Lung (tissue), 11 donors: ENCODE measurements at regions not wholly inside any gene's neighbourhood (a gene's known extent, or its start where the extent isn't known, plus 50 kb on each side); places are given as distances from the start of the nearest gene placed in this dataset.
"Not testable (repeated sequence)": the region's sequence is repeated elsewhere in the genome, so short reads cannot be mapped to it uniquely, and the experiment has no call there.

Experiments used
- ATAC-seq: fragments of 200-7000 bp; cut with Tn5 transposase; one replicate; pipeline ENCODE4 v1.9.1; 2020; ENCODE audit warnings: moderate number of reproducible peaks; ENCODE audit not compliant: insufficient read depth, low FRiP score
- DNase-seq, 3 donors: peaks; one replicate each; pipeline ENCODE4 v3.0.0-alpha.2; 2013 to 2017
- H3K27ac ChIP-seq, 2 donors: one replicate each; pipeline ENCODE4 v1.5.1; 2013; ENCODE audit warnings: mild to moderate bottlenecking in 2 of 2, moderate library complexity in 2 of 2, control low read depth in 1 of 2, inconsistent platforms in 1 of 2, low read depth in 1 of 2, low read length in 1 of 2
- H3K27me3 ChIP-seq, 3 donors: one replicate each; pipeline ENCODE4 v1.5.1; 2013; ENCODE audit warnings: low read length in 2 of 3; ENCODE audit not compliant: control insufficient read depth in 3 of 3, insufficient read depth in 3 of 3
- H3K36me3 ChIP-seq, 4 donors: one replicate each; pipeline ENCODE4 v1.5.1; 2013; ENCODE audit warnings: low read length in 4 of 4, mild to moderate bottlenecking in 1 of 4, moderate library complexity in 1 of 4; ENCODE audit not compliant: control insufficient read depth in 4 of 4, insufficient read depth in 4 of 4
- H3K4me1 ChIP-seq, 5 donors: one replicate each; pipeline ENCODE4 v1.5.1; 2013; ENCODE audit warnings: low read length in 5 of 5, mild to moderate bottlenecking in 2 of 5, moderate library complexity in 1 of 5; ENCODE audit not compliant: control insufficient read depth in 5 of 5, insufficient read depth in 5 of 5
- H3K4me3 ChIP-seq: one replicate; pipeline ENCODE4 v1.5.1; 2013; ENCODE audit warnings: mild to moderate bottlenecking, control low read depth, moderate library complexity
- H3K9ac ChIP-seq, 2 donors: one replicate each; pipeline ENCODE4 v1.5.1; 2013; ENCODE audit warnings: low read length in 2 of 2, control low read depth in 1 of 2; ENCODE audit not compliant: insufficient read depth in 1 of 2
- H3K9me3 ChIP-seq, 4 donors: one replicate each; pipeline ENCODE4 v1.5.1; 2013; ENCODE audit warnings: low read length in 3 of 4, mild to moderate bottlenecking in 1 of 4, moderate library complexity in 1 of 4; ENCODE audit not compliant: control insufficient read depth in 4 of 4, insufficient read depth in 3 of 4
- WGBS, 2 donors: extraction: QIAGEN DNeasy Blood & Tissue Kit; methylation state at CpG; one replicate each; pipeline ENCODE4 v1.1.7; 2013; 5-methylcytosine and 5-hydroxymethylcytosine counted together
- TF ChIP-seq, protein P1 (sequence below): IDR thresholded peaks from 2 replicates; pipeline ENCODE4 v1.5.1; 2012; ENCODE audit warnings: mild to moderate bottlenecking; ENCODE audit errors: control extremely low read depth, extremely low read depth
- donor health status: control.
- donor health status: control.
- donor health status: Bipolar disorder and iron deficiency.
- donor health status: healthy.
- donor health status: DM: yes; HTN: yes; CAD: no.

DNA sequence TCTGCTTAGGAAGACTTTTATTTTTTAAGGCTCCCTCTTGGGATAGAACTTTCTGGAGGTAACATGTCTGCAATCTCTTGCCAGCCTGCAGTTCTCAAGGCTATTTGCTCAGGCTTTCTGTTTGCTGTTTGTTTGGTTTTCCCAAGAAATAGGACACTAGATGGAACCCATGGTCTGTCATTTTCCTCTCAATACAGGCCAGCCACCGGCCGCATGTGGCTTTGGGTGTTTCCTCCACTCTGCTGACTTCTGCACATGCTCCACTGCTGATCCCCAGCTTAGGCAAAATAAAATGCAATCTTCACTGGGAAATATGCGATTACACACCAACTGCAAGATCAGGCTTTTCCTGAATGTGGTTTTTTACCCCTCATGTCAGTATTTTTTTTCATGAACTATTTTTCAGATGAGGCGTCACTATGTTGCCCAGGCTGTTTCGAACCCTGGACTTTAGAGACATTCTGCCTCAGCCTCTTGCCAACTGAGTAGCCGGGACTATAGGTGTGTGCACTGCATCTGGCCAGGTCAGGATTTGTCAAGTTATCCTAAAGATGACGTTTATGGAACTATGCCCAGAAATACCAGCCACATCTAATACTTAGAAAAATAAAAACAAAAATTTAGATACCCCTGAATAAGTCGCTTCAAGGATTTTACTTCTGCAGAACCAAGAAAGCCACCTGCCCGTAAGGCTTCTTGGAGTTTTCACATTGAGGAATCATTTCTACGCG, 94.3 kb upstream of the PABPC3 start:
- H3K27me3 ChIP-seq, result peaks cover 0 to 3% (median 0%) of the 10 kb centered on the region in 3 donors
- ATAC-seq, result no peak
- H3K4me3 ChIP-seq, result no peak overlapping the region
- no peak overlapping the region for H3K27ac ChIP-seq
- H3K9ac ChIP-seq, result no peak overlapping the region
- no peak for DNase-seq
- H3K9me3 ChIP-seq, result no peaks in the 10 kb centered on the region
- WGBS, 2 donors, result 64 to 65% methylated on average over 11 of the region's 11 CpGs
- no peaks in the 10 kb centered on the region for H3K36me3 ChIP-seq
- no peaks in the 10 kb centered on the region for H3K4me1 ChIP-seq
- TF ChIP-seq, protein P1, sequence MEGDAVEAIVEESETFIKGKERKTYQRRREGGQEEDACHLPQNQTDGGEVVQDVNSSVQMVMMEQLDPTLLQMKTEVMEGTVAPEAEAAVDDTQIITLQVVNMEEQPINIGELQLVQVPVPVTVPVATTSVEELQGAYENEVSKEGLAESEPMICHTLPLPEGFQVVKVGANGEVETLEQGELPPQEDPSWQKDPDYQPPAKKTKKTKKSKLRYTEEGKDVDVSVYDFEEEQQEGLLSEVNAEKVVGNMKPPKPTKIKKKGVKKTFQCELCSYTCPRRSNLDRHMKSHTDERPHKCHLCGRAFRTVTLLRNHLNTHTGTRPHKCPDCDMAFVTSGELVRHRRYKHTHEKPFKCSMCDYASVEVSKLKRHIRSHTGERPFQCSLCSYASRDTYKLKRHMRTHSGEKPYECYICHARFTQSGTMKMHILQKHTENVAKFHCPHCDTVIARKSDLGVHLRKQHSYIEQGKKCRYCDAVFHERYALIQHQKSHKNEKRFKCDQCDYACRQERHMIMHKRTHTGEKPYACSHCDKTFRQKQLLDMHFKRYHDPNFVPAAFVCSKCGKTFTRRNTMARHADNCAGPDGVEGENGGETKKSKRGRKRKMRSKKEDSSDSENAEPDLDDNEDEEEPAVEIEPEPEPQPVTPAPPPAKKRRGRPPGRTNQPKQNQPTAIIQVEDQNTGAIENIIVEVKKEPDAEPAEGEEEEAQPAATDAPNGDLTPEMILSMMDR, result no peak

DNA sequence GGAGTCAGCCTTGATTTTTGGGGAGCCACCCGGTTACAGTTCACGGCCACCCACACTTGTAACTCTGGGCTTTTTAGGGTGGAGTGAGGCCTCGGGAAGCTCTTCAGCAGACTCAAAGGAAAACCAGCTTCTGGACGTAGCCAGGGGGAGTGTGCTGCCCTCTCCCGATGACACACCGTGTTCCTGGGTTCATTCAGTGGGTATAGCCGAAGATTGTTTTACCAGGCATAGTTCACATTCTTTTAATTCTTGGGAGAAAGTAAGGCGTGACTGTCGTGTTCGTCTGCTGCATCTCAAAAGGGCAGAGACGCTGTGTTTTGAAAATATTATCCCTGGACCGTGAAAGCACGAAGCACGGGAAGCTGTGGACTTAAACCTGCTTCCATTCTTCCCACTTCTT, 93.6 kb upstream of the PABPC3 start:
- H3K9me3 ChIP-seq, ATAC-seq, H3K27me3 ChIP-seq, H3K36me3 ChIP-seq, H3K4me3 ChIP-seq, H3K4me1 ChIP-seq, H3K27ac ChIP-seq, DNase-seq, H3K9ac ChIP-seq: not testable (repeated sequence)
- 42 to 69% methylated on average over 14 of the region's 14 CpGs for WGBS, 2 donors

DNA sequence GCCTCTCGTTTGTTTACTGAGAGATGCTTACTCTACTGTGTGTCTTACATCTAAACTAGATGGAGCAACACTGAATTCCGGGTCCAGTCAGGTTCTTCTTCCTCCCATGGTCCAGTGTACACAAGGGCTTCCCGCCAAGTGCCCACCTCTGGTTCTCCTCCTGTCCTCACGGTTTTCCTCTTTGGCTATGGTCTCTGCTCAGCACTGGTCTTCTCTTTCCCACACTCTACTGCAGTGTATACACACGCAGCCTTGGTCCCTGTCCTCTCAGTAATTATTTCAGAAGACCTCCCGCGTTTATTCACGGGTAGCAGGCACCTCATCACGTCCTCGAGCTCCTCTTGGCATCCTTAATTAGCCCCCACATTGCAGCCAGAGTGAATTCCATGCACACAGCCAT, 91.4 kb upstream of the PABPC3 start:
- not testable (repeated sequence) for H3K36me3 ChIP-seq, ATAC-seq, H3K27me3 ChIP-seq, H3K4me3 ChIP-seq, H3K4me1 ChIP-seq, H3K9me3 ChIP-seq, H3K27ac ChIP-seq, H3K9ac ChIP-seq, DNase-seq
- WGBS, 2 donors, result 75 to 77% methylated on average over 3 to 4 of the region's 10 CpGs

DNA sequence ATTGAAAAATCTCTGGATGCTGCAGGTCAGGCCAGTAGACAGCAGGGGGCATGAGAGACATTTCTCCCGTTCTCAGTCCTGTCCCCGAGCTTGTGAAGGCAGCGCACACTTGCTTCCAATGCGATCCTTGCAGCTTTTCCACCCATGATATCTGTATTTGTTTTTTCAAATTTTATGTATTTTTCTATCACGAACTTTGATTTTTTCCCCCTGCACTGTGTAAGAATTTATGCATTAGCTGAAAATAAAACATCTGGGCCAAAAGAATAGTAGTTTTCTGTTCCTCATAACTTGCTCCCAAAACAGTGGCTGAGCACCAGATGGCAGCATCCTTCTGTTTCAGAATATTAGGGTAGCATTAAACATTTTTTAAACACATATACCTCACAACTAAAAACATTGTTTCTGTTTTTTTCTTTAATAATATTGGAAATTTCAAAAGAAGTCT, 90.9 kb upstream of the PABPC3 start:
- H3K27ac ChIP-seq, H3K36me3 ChIP-seq, H3K27me3 ChIP-seq, H3K9ac ChIP-seq, H3K9me3 ChIP-seq, H3K4me3 ChIP-seq, H3K4me1 ChIP-seq: not testable (repeated sequence)
- 3% methylated on average over 4 to 5 of the region's 5 CpGs for WGBS, 2 donors
- ATAC-seq, result peak; percentile 75
- peak in 2 of 3 donors; percentile 49 to 57 for DNase-seq

DNA sequence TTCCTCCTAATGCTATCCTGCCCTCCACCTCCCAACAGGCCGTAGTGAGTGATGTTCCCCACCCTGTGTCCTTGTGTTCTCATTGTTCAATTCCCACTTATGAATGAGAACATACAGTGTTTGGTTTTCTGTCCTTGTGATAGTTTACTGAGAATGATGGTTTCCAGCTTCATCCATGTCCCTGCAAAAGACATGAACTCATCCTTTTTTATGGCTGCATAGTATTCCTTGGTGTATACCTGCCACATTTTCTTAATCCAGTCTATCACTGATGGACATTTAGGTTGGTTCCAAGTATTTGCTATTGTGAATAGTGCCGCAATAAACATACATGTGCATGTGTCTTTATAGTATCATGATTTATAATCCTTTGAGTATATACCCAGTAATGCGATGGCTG, 88.5 kb upstream of the PABPC3 start:
- not testable (repeated sequence) for H3K4me1 ChIP-seq, H3K36me3 ChIP-seq, H3K4me3 ChIP-seq, ATAC-seq, H3K9ac ChIP-seq, H3K27ac ChIP-seq, H3K9me3 ChIP-seq, H3K27me3 ChIP-seq, DNase-seq
- 95% methylated on average over 3 of the region's 3 CpGs for WGBS, 2 donors

DNA sequence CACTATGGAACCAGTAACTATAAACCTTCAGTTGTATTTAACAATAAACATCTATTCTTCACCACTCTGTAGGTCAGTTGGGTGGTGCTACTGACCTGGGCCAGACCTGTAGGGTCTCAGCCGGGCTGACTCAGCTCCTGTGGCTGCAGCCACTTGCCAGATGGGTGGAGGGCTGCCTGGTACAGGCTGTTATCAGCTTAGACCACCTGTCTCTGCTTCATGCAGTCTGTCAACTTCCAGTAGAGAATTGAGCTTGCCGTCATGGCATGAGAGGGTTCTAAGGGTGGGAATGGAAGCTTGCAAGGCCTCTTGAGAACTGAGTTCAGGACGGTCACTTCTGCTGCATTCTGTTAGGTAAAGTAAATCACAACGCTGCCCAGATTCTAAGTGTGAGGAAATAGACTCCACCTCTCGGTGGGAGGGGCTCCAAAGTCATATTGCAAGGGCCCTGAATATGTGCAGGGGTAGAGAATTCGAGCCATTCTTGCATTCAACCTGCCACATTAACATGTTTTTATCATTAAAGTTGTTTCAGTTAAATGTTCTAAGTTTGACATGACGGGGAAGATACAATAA, 81.5 kb upstream of the PABPC3 start:
- H3K4me3 ChIP-seq, H3K9me3 ChIP-seq, H3K9ac ChIP-seq, H3K27ac ChIP-seq, H3K4me1 ChIP-seq, ATAC-seq, H3K36me3 ChIP-seq, DNase-seq: not testable (repeated sequence)
- H3K27me3 ChIP-seq, result peaks cover 3 to 26% (median 7%) of the 10 kb centered on the region in 3 donors
- 60 to 69% methylated on average over 7 of the region's 7 CpGs for WGBS, 2 donors

DNA sequence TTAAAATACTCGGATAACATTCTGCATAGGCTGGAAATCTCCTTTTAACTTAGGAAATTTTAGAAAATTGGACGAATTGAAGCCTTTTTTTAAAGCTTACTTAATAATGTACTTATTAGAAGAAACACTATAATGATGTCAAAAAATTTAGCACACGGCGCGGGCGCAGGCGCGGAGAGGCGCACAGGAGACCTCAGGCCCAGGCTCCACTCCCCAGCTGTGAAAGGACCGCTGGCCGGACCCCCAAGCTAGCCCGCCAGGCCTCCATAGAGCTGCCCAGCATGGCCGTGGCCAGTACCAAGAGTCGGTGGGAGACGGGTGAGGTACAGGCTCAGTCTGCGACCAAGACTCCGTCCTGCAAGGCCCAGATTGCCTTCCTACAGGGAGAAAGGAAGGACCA, 78.8 kb upstream of the PABPC3 start:
- H3K9ac ChIP-seq, DNase-seq, ATAC-seq, H3K4me1 ChIP-seq, H3K4me3 ChIP-seq, H3K27ac ChIP-seq, H3K36me3 ChIP-seq, H3K9me3 ChIP-seq: not testable (repeated sequence)
- H3K27me3 ChIP-seq, result peaks cover 3 to 35% (median 16%) of the 10 kb centered on the region in 3 donors
- 90 to 93% methylated on average over 17 of the region's 17 CpGs for WGBS, 2 donors
